ENCODE measurements at regions not wholly inside any gene's neighbourhood (a gene's known extent, or its start where the extent isn't known, plus 50 kb on each side); places are given as distances from the start of the nearest gene placed in this dataset.

- CTCF ChIA-PET, result no interaction called here
- POLR2A ChIA-PET, result no interaction called here
These were observed 140.0 kb downstream of the IRS2 start for GRCh38 chr13:109646423-109646822.

GRCh38 chr13:109645831-109646230 lies 140.6 kb downstream of the IRS2 start:
- POLR2A ChIA-PET, result no interaction called here
- CTCF ChIA-PET, result interaction anchor here (0.8 kb wide), 1 partner anchor 39 kb away, joined by 3 read pairs; no protein-coding TSS in a partner anchor

- CTCF ChIA-PET, result interaction anchor here (0.8 kb wide), 1 partner anchor 38 kb away, joined by 3 read pairs; no protein-coding TSS in a partner anchor
These were observed 141.4 kb downstream of the IRS2 start for GRCh38 chr13:109644956-109645355.

GRCh38 chr13:109644069-109644750 lies 142.2 kb downstream of the IRS2 start:
- CTCF ChIA-PET, result no interaction called here
- POLR2A ChIA-PET, result no interaction called here

More at GRCh38 chr13:109644956-109645355, 141.4 kb downstream of the IRS2 start:
- POLR2A ChIA-PET, result no interaction called here

GRCh38 chr13:109642358-109642757 lies 144.0 kb downstream of the IRS2 start:
- ChIA-PET CTCF (no interaction called here), POLR2A (no interaction called here)

GRCh38 chr13:109636736-109637135 lies 149.6 kb downstream of the IRS2 start:
- ChIA-PET CTCF (no interaction called here), POLR2A (no interaction called here)

GRCh38 chr13:109631069-109631468 lies 155.3 kb downstream of the IRS2 start:
- CTCF ChIA-PET, result no interaction called here
- POLR2A ChIA-PET, result no interaction called here

GRCh38 chr13:109630271-109630670 lies 156.1 kb downstream of the IRS2 start:
- POLR2A ChIA-PET, result no interaction called here
- CTCF ChIA-PET, result no interaction called here

GRCh38 chr13:109629737-109630136 lies 156.6 kb downstream of the IRS2 start:
- ChIA-PET POLR2A (no interaction called here), CTCF (no interaction called here)

- ChIA-PET CTCF (no interaction called here), POLR2A (no interaction called here)
These were observed 158.1 kb downstream of the IRS2 start for GRCh38 chr13:109628251-109628699.

GRCh38 chr13:109627649-109628048 lies 158.7 kb downstream of the IRS2 start:
- CTCF ChIA-PET, result no interaction called here
- POLR2A ChIA-PET, result no interaction called here

- ChIA-PET CTCF (no interaction called here), POLR2A (no interaction called here)
These were observed 159.8 kb downstream of the IRS2 start for GRCh38 chr13:109626386-109627171.

- ChIA-PET POLR2A (no interaction called here), CTCF (no interaction called here)
These were observed 161.2 kb downstream of the IRS2 start for GRCh38 chr13:109625156-109625555.

- POLR2A ChIA-PET, result no interaction called here
These were observed 164.4 kb downstream of the IRS2 start for GRCh38 chr13:109622006-109622405.

GRCh38 chr13:109615721-109616420 lies 170.5 kb downstream of the IRS2 start:
- CTCF ChIA-PET, result no interaction called here
- POLR2A ChIA-PET, result no interaction called here

More at GRCh38 chr13:109622006-109622405, 164.4 kb downstream of the IRS2 start:
- CTCF ChIA-PET, result no interaction called here

GRCh38 chr13:109611912-109612691 lies 174.3 kb downstream of the IRS2 start:
- ChIA-PET POLR2A (no interaction called here), CTCF (no interaction called here)

- CTCF ChIA-PET, result interaction anchor here (0.6 to 1.2 kb wide), 2 partner anchors 12 to 188 kb away, joined by 3 read pairs; no protein-coding TSS in a partner anchor
- POLR2A ChIA-PET, result no interaction called here
These were observed 175.9 kb downstream of the IRS2 start for GRCh38 chr13:109610517-109610916.

GRCh38 chr13:109608503-109608902 lies 177.9 kb downstream of the IRS2 start:
- ChIA-PET POLR2A (no interaction called here), CTCF (no interaction called here)

GRCh38 chr13:109608059-109608458 lies 178.3 kb downstream of the IRS2 start:
- CTCF ChIA-PET, result interaction anchor here (1.2 kb wide), 1 partner anchor 37 kb away, joined by 3 read pairs; no protein-coding TSS in a partner anchor
- POLR2A ChIA-PET, result no interaction called here

GRCh38 chr13:109606520-109606919 lies 179.9 kb downstream of the IRS2 start:
- ChIA-PET CTCF (interaction anchor here (0.6 to 1.2 kb wide), 2 partner anchors 39 to 995 kb away, joined by 3 read pairs; no protein-coding TSS in a partner anchor), POLR2A (no interaction called here)

All from activated CD8-positive, alpha-beta memory T cell treated with anti-CD3 and anti-CD28 coated beads for 36 hours (primary cell).